IgD-negative memory B cell (primary cell): ENCODE measurements at regions not wholly inside any gene's neighbourhood (a gene's known extent, or its start where the extent isn't known, plus 50 kb on each side); places are given as distances from the start of the nearest gene placed in this dataset.

ENCODE experiments used
- H3K27ac Mint-ChIP-seq, 3 donors: one replicate each; pipeline ENCODE4 v1.8.0; 2020 to 2022; ENCODE audit warnings: mild to moderate bottlenecking in 3 of 3, mixed read lengths in 3 of 3, moderate library complexity in 1 of 3
- H3K27me3 Mint-ChIP-seq: one replicate; pipeline ENCODE4 v1.8.0; 2021; ENCODE audit warnings: mixed read lengths
- H3K36me3 Mint-ChIP-seq: one replicate; pipeline ENCODE4 v1.8.0; 2020; ENCODE audit warnings: mild to moderate bottlenecking, mixed read lengths
- H3K4me1 Mint-ChIP-seq, 3 donors: one replicate each; pipeline ENCODE4 v1.8.0; 2020 to 2022; ENCODE audit warnings: mixed read lengths in 3 of 3, mild to moderate bottlenecking in 1 of 3
- H3K4me3 Mint-ChIP-seq, 4 donors: one replicate each; pipeline ENCODE4 v1.8.0; 2020 to 2022; ENCODE audit warnings: mild to moderate bottlenecking in 4 of 4, mixed read lengths in 4 of 4, moderate library complexity in 3 of 4
- H3K9me3 Mint-ChIP-seq, 3 donors: one replicate each; pipeline ENCODE4 v1.8.0; 2020 to 2021; ENCODE audit warnings: mixed read lengths in 3 of 3, mild to moderate bottlenecking in 1 of 3

- peaks cover 4% of the 10 kb centered on the region for H3K36me3 Mint-ChIP-seq
- H3K27me3 Mint-ChIP-seq, result peaks cover 14% of the 10 kb centered on the region
- peaks cover 0 to 4% (median 0%) of the 10 kb centered on the region in 3 donors for H3K9me3 Mint-ChIP-seq
- peaks cover 3 to 5% (median 4%) of the 10 kb centered on the region in 3 donors for H3K4me1 Mint-ChIP-seq
- H3K27ac Mint-ChIP-seq, result no peak overlapping the region
- no peak overlapping the region for H3K4me3 Mint-ChIP-seq
These were observed 203.6 kb upstream of the SPRED2 start for GRCh38 chr2:65636024-65636423.

DNA sequence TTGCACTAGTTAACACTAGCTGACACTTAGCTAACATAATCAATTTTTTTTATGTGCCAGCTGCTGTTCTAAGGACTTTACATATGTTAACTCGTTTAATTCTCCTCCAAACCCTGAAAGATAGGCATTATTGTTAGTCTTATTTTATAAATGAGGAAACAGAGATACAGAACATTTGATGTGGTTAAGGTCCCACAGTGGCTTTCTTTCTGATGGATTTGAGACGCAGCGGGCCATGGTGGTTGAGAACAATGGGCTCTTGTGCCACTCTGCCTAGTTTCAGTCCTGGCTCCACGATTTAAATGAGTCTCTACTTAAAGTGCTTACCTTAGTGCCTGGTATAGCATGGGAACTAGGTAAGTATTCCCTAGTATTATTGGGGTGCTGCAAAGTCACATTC, 201.9 kb upstream of the SPRED2 start:
- no peak overlapping the region for H3K4me3 Mint-ChIP-seq
- H3K9me3 Mint-ChIP-seq, result peaks cover 0 to 4% (median 0%) of the 10 kb centered on the region in 3 donors
- no peak overlapping the region for H3K27ac Mint-ChIP-seq
- H3K4me1 Mint-ChIP-seq, result peaks cover 0 to 1% (median 0%) of the 10 kb centered on the region in 3 donors
- H3K27me3 Mint-ChIP-seq, result peaks cover 8% of the 10 kb centered on the region
- H3K36me3 Mint-ChIP-seq, result peaks cover 4% of the 10 kb centered on the region

DNA sequence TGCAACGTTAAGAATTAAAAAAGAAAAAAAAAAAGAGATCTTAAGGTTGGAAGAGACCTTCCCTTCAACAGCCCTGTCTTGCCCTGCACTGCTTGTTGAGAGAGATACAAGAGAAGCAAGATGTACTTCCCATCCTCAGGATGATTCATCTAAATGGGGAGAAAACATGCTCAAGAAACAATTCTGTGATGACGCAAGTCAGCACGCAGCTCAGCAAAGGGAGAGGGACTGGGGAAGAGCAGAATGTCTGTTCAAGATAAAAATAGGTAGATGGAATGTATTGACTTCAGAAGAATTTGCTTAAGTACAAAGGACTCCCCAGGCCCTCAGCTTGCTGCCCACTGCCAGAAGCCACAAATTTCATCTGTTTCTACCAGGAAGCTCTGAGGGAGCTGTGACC, 198.2 kb upstream of the SPRED2 start:
- peaks cover 2% of the 10 kb centered on the region for H3K36me3 Mint-ChIP-seq
- H3K4me1 Mint-ChIP-seq, result peaks cover 0 to 4% (median 2%) of the 10 kb centered on the region in 3 donors
- no peak overlapping the region for H3K4me3 Mint-ChIP-seq
- H3K9me3 Mint-ChIP-seq, result peaks cover 0 to 4% (median 0%) of the 10 kb centered on the region in 3 donors
- peaks cover 1% of the 10 kb centered on the region for H3K27me3 Mint-ChIP-seq
- H3K27ac Mint-ChIP-seq, result no peak overlapping the region

DNA sequence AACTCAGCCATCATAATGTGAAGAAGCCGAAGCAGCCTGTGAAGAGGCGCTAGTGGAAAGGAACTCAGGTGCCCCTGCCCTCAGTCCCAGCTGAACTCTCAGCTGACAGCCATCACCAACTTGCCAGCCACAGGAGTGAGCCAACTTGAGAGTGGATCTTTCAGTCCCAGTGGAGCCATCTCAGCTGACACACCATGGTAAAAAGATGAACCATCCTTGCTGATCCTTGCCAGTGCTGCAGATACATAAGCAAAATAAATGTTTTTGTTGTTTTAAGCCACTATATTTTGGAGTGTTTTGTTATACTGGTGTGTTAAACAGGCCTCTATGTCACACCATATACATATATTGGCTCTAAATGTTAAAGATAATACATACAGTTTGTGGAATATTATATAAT, 195.8 kb upstream of the SPRED2 start:
- peaks cover 0 to 3% (median 0%) of the 10 kb centered on the region in 3 donors for H3K9me3 Mint-ChIP-seq

DNA sequence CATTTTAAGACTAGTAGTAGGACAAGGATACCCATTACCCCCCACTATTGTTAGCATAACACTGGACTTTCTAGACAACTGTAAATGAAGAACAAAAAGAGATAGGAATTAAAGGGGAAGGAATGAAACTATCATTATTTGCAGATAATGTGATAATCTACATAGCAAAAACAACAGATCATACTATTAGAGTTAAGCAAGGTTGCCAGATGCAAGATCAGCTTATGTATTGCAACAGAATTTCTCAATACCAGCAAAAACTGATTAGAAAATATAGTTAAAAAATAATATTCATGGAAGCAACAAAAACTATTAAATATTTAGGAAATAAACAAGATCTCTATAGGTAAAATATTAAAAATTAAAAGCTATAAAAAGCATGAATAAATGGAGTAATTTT, 194.4 kb upstream of the SPRED2 start:
- H3K27me3 Mint-ChIP-seq, result peaks cover 6% of the 10 kb centered on the region
- H3K4me1 Mint-ChIP-seq, result peaks cover 7 to 16% (median 12%) of the 10 kb centered on the region in 3 donors
- peaks cover 2% of the 10 kb centered on the region for H3K36me3 Mint-ChIP-seq
- H3K9me3 Mint-ChIP-seq, result peaks cover 0 to 4% (median 0%) of the 10 kb centered on the region in 3 donors
- H3K27ac Mint-ChIP-seq, result no peak overlapping the region
- no peak overlapping the region for H3K4me3 Mint-ChIP-seq

More for the DNA sequence above, 195.8 kb upstream of the SPRED2 start:
- H3K36me3 Mint-ChIP-seq, result peaks cover under 1% of the 10 kb centered on the region
- no peak overlapping the region for H3K27ac Mint-ChIP-seq
- no peak overlapping the region for H3K4me3 Mint-ChIP-seq
- peaks cover under 1% of the 10 kb centered on the region for H3K27me3 Mint-ChIP-seq
- H3K4me1 Mint-ChIP-seq, result peaks cover 3 to 7% (median 6%) of the 10 kb centered on the region in 3 donors

DNA sequence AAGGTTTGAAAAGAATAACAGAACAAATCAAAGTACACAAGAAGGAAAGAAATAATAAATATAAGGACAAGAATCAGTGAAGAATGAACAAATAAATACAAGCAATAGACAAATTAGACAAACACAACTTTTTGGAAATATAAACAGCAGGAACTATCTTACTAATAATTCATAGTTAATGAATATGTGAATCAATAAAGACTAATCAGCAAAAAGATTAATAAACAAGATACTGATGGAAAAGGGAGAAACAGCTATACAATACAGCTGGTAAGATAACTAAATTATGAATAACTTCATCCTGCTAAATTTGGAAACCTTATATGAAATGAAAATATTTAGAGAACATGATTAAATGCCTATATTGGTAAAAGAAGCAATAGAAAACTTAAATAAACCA, 193.6 kb upstream of the SPRED2 start:
- H3K36me3 Mint-ChIP-seq, result peaks cover 2% of the 10 kb centered on the region
- no peak overlapping the region for H3K4me3 Mint-ChIP-seq
- H3K27me3 Mint-ChIP-seq, result peaks cover 10% of the 10 kb centered on the region
- peaks cover 0 to 2% (median 0%) of the 10 kb centered on the region in 3 donors for H3K9me3 Mint-ChIP-seq
- peaks cover 7 to 17% (median 12%) of the 10 kb centered on the region in 3 donors for H3K4me1 Mint-ChIP-seq
- no peak overlapping the region for H3K27ac Mint-ChIP-seq

- peaks cover 2% of the 10 kb centered on the region for H3K36me3 Mint-ChIP-seq
- peaks cover 5 to 17% (median 9%) of the 10 kb centered on the region in 3 donors for H3K4me1 Mint-ChIP-seq
- peaks cover 0 to 2% (median 0%) of the 10 kb centered on the region in 3 donors for H3K9me3 Mint-ChIP-seq
- peaks cover 10% of the 10 kb centered on the region for H3K27me3 Mint-ChIP-seq
- no peak overlapping the region for H3K4me3 Mint-ChIP-seq
- no peak overlapping the region for H3K27ac Mint-ChIP-seq
These were observed 190.6 kb upstream of the SPRED2 start for GRCh38 chr2:65622951-65623535.

- H3K9me3 Mint-ChIP-seq, result peaks cover 0 to 2% (median 0%) of the 10 kb centered on the region in 3 donors
- peaks cover 2% of the 10 kb centered on the region for H3K36me3 Mint-ChIP-seq
- H3K4me1 Mint-ChIP-seq, result peaks cover 5 to 17% (median 9%) of the 10 kb centered on the region in 3 donors
- H3K4me3 Mint-ChIP-seq, result peak overlapping the region in 1 of 4 donors; percentile 55
- H3K27me3 Mint-ChIP-seq, result peaks cover 10% of the 10 kb centered on the region
- H3K27ac Mint-ChIP-seq, result no peak overlapping the region
These were observed 190.1 kb upstream of the SPRED2 start for GRCh38 chr2:65622499-65622898.

DNA sequence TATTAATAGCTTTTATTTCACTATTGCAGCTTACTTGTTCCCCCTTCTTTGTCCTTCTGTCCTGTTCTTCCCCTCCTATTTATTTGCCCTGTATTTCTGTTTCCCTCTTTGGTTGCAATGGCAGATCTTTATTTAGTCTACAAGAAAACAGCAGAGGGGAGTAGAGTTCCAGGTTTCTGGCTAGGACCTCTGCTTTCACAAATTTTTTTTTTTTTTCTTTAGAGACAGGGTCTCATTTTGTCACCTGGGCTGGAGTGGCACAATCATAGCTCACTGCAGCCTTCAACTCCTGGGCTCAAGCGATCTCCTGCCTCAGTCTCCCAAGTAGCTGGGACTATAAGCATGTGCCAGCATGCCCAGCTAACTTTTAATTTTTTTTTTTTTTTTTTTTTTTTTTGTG, 188.1 kb upstream of the SPRED2 start:
- H3K27ac Mint-ChIP-seq, result no peak overlapping the region
- peaks cover 5 to 17% (median 9%) of the 10 kb centered on the region in 3 donors for H3K4me1 Mint-ChIP-seq
- peaks cover 2% of the 10 kb centered on the region for H3K36me3 Mint-ChIP-seq

DNA sequence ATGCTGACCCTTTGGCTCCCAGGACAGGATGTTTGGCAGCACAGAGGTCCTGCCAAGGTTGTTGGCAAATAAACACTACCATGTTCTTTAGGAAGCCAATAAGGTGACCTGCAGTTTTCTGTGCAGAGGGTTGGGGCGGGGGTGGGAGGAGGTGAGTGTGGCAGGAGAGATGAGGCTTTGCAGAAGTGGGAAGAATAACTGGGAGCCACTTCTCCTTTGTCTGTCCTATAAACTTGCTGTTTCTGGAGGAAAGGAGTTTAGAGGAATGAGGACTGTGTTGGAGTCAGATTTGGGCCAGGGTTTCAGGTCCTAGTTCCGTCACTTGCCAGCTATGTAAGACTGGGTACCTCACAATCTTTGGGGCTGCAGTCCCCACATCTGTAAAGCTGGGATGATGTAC, 187.6 kb upstream of the SPRED2 start:
- peaks cover 5 to 17% (median 9%) of the 10 kb centered on the region in 3 donors for H3K4me1 Mint-ChIP-seq
- no peak overlapping the region for H3K4me3 Mint-ChIP-seq
- peaks cover 2% of the 10 kb centered on the region for H3K36me3 Mint-ChIP-seq
- peaks cover 0 to 2% (median 0%) of the 10 kb centered on the region in 3 donors for H3K9me3 Mint-ChIP-seq
- peaks cover 10% of the 10 kb centered on the region for H3K27me3 Mint-ChIP-seq
- no peak overlapping the region for H3K27ac Mint-ChIP-seq

More for the DNA sequence above, 188.1 kb upstream of the SPRED2 start:
- H3K4me3 Mint-ChIP-seq, result no peak overlapping the region
- H3K27me3 Mint-ChIP-seq, result peaks cover 10% of the 10 kb centered on the region
- H3K9me3 Mint-ChIP-seq, result peaks cover 0 to 2% (median 0%) of the 10 kb centered on the region in 3 donors

- Mint-ChIP-seq H3K27ac (no peak overlapping the region), H3K27me3 (no peaks in the 10 kb centered on the region), H3K36me3 (no peaks in the 10 kb centered on the region), H3K4me1 (peaks cover 0 to 6% (median 1%) of the 10 kb centered on the region in 3 donors), H3K9me3 (no peaks in the 10 kb centered on the region), H3K4me3 (no peak overlapping the region)
These were observed 183.2 kb upstream of the SPRED2 start for GRCh38 chr2:65615602-65616001.

- H3K36me3 Mint-ChIP-seq, result no peaks in the 10 kb centered on the region
- peak overlapping the region in 1 of 3 donors; percentile 21 for H3K27ac Mint-ChIP-seq
- H3K4me1 Mint-ChIP-seq, result peaks cover 0 to 6% (median 0%) of the 10 kb centered on the region in 3 donors
- no peak overlapping the region for H3K4me3 Mint-ChIP-seq
- H3K9me3 Mint-ChIP-seq, result no peaks in the 10 kb centered on the region
- no peaks in the 10 kb centered on the region for H3K27me3 Mint-ChIP-seq
These were observed 181.7 kb upstream of the SPRED2 start for GRCh38 chr2:65613968-65614555.

DNA sequence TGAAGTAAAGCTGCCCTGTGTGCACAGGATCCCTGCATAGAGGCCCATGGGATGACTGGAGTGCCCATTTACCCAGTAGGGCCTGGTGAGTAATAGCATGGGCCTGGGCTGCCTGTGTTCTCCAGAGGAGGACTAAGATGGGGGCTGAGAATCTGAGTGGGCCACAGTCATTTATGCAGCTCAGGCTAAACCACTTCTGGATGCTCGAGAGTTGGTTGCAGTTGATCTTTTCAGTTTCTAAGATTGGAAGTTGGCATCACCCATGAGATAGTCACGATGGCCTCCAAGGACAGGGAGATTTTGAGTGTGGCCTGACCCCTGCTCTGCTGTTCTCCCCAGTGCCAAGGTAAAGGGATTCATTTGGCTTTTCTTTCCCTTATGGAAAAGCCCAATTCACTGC, 179.1 kb upstream of the SPRED2 start:
- H3K9me3 Mint-ChIP-seq, result no peaks in the 10 kb centered on the region
- H3K4me1 Mint-ChIP-seq, result peaks cover 1 to 19% (median 13%) of the 10 kb centered on the region in 3 donors
- H3K27ac Mint-ChIP-seq, result no peak overlapping the region
- H3K36me3 Mint-ChIP-seq, result no peaks in the 10 kb centered on the region
- H3K4me3 Mint-ChIP-seq, result no peak overlapping the region
- no peaks in the 10 kb centered on the region for H3K27me3 Mint-ChIP-seq

DNA sequence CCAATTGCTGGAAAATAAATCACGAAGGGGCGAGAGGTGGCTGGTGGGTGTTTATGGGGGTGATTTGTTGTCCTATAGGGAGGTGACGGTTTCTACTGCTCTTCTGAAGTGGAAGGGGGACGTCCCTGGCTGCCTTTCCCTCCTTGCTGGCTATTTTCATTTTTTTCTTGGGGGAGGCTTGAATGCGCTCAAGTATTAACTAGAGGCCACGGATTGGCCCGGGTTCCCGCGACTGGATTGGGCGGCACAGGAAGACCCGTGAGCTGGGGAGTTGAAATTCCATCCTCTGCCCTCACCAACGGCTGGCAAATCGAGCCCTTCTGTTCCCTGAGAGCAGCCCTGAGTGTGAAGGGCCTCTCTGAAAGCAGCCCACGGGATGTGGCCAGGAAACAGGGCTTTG, 176.5 kb upstream of the SPRED2 start:
- Mint-ChIP-seq H3K9me3 (no peaks in the 10 kb centered on the region), H3K4me3 (no peak overlapping the region), H3K4me1 (peaks cover 17 to 39% (median 36%) of the 10 kb centered on the region in 3 donors), H3K27ac (no peak overlapping the region), H3K36me3 (no peaks in the 10 kb centered on the region), H3K27me3 (no peaks in the 10 kb centered on the region)

DNA sequence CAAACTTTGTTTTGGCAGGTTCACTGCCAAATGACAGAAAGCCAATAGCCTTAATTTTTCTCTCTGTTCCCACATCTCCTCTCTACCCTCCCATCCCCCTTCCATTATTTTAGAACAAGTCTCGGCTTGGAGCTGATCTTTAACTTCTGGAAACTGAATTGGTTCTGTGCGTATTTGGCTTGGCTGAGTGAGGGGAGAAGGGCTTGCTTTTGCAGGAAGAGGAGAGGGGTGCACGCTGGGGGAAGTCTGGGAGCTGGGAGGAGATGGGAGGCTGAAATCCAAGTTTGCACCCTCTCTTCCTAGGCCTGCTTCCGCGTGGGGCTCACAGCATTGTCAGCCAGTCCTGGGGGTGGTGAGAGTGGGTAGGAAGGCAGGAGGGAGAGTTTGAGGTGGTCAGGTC, 176.1 kb upstream of the SPRED2 start:
- Mint-ChIP-seq H3K36me3 (no peaks in the 10 kb centered on the region), H3K27me3 (no peaks in the 10 kb centered on the region), H3K4me1 (peaks cover 21 to 42% (median 40%) of the 10 kb centered on the region in 3 donors), H3K4me3 (no peak overlapping the region), H3K9me3 (no peaks in the 10 kb centered on the region), H3K27ac (peak overlapping the region in 1 of 3 donors; percentile 68)
